SK-N-SH (cell line): ENCODE measurements at regions not wholly inside any gene's neighbourhood (a gene's known extent, or its start where the extent isn't known, plus 50 kb on each side); places are given as distances from the start of the nearest gene placed in this dataset.

Experiments used
- CTCF ChIA-PET: fragments of 300-600, 350-600 bp; formaldehyde crosslinking; extraction: SDS; loops from one replicate; lab custom pipeline; 2021; lab: Yijun Ruan, JAX
- POLR2A ChIA-PET: fragments of 350-600 bp; sonication (Branson Sonifier 250); formaldehyde crosslinking; extraction: SDS; loops from one replicate; lab custom pipeline; 2020; ENCODE audit warnings: antibody characterized with exemption, inconsistent platforms; lab: Yijun Ruan, JAX
- DNase-seq: peaks from one replicate; pipeline ENCODE4 v3.0.0; 2012
- H2AFZ ChIP-seq: fragments of 200-600 bp; sonication (generic); 2 replicates; pipeline ENCODE4 v1.8.1; 2016; ENCODE audit warnings: antibody characterized with exemption, mild to moderate bottlenecking, low read depth
- H3F3A ChIP-seq: fragments of 200-600 bp; sonication (generic); replicated peaks from 2 replicates; pipeline ENCODE3; 2016; ENCODE audit warnings: antibody characterized with exemption, mild to moderate bottlenecking; ENCODE audit not compliant: insufficient read depth
- H3K27ac ChIP-seq, 2 experiments: fragments of 200-500 bp in 1 of 2; fragments of 200-600 bp in 1 of 2; sonication (Bioruptor generic) in 1 of 2; sonication (generic), shearing (Covaris generic) in 1 of 2; 2 replicates each; pipeline versions ENCODE4 v1.5.1 to v1.6.1; 2014 to 2016; ENCODE audit warnings: low read depth in 2 of 2, inconsistent platforms in 1 of 2, low read length in 1 of 2, mild to moderate bottlenecking in 1 of 2, mixed read lengths in 1 of 2
- H3K27me3 ChIP-seq: fragments of 200-600 bp; sonication (generic), shearing (Covaris generic); 2 replicates; pipeline ENCODE4 v1.6.1; 2016; ENCODE audit warnings: mixed run types; ENCODE audit not compliant: insufficient read depth
- H3K36me3 ChIP-seq, 2 experiments: fragments of 200-500 bp in 1 of 2; fragments of 200-600 bp in 1 of 2; sonication (Bioruptor generic) in 1 of 2; sonication (generic) in 1 of 2; replicated peaks in 1 of 2; 2 replicates each; pipeline versions ENCODE3 to v1.5.1; 2014 to 2016; ENCODE audit warnings: low read length in 1 of 2, mild to moderate bottlenecking in 1 of 2; ENCODE audit not compliant: insufficient read depth in 2 of 2, control insufficient read depth in 1 of 2
- H3K4me1 ChIP-seq, 2 experiments: fragments of 200-500 bp in 1 of 2; fragments of 200-600 bp in 1 of 2; sonication (Bioruptor generic) in 1 of 2; sonication (generic), shearing (Covaris generic) in 1 of 2; 2 replicates each; pipeline versions ENCODE4 v1.5.1 to v1.6.1; 2014 to 2016; ENCODE audit warnings: low read depth in 1 of 2, low read length in 1 of 2, mixed run types in 1 of 2; ENCODE audit not compliant: insufficient read depth in 2 of 2, control insufficient read depth in 1 of 2
- H3K4me2 ChIP-seq: fragments of 200-600 bp; sonication (generic), shearing (Covaris generic); 2 replicates; pipeline ENCODE4 v1.6.1; 2017; ENCODE audit warnings: mixed run types
- H3K4me3 ChIP-seq, 2 experiments: fragments of 200-500 bp in 1 of 2; fragments of 200-600 bp in 1 of 2; sonication (Bioruptor generic) in 1 of 2; sonication (generic), shearing (Covaris generic) in 1 of 2; 2 replicates each; pipeline versions ENCODE4 v1.5.1 to v1.8.1; 2014 to 2016; ENCODE audit warnings: low read depth in 2 of 2, inconsistent platforms in 1 of 2, low read length in 1 of 2, mild to moderate bottlenecking in 1 of 2, mixed read lengths in 1 of 2, moderate library complexity in 1 of 2
- H3K79me2 ChIP-seq: fragments of 200-600 bp; sonication (generic); 2 replicates; pipeline ENCODE4 v1.8.1; 2017; ENCODE audit warnings: mild to moderate bottlenecking; ENCODE audit not compliant: insufficient read depth
- H3K9ac ChIP-seq: fragments of 200-600 bp; sonication (generic); 2 replicates; pipeline ENCODE4 v1.6.1; 2017; ENCODE audit warnings: mixed run types
- H3K9me2 ChIP-seq: fragments of 200-600 bp; sonication (generic); 2 replicates; pipeline ENCODE4 v1.6.1; 2017; ENCODE audit warnings: mixed run types
- H3K9me3 ChIP-seq: fragments of 200-600 bp; sonication (generic); 2 replicates; pipeline ENCODE4 v1.6.1; 2017; ENCODE audit warnings: mixed run types, mild to moderate bottlenecking, moderate library complexity
- H4K20me1 ChIP-seq: fragments of 200-600 bp; sonication (generic); 2 replicates; pipeline ENCODE4 v1.6.1; 2017; ENCODE audit warnings: mild to moderate bottlenecking, mixed run types; ENCODE audit not compliant: insufficient read depth
- ELF1 ChIP-seq: IDR thresholded peaks from 2 replicates; pipeline ENCODE4 v1.4.0; 2012
- EP300 ChIP-seq, 2 experiments: IDR thresholded peaks; 2 replicates each; pipeline versions ENCODE4 v1.4.0 to v1.6.1; 2012; ENCODE audit warnings: borderline replicate concordance in 1 of 2, low read depth in 1 of 2, low read length in 1 of 2
- IRF3 ChIP-seq: fragments of 150-350 bp; IDR thresholded peaks from 2 replicates; pipeline ENCODE4 v1.6.1; 2016; ENCODE audit warnings: mild to moderate bottlenecking, low read depth, low read length
- JUND ChIP-seq: IDR thresholded peaks from 2 replicates; pipeline ENCODE4 v1.4.0; 2012
- MXI1 ChIP-seq: IDR thresholded peaks from 2 replicates; pipeline ENCODE4 v1.6.1; 2012; ENCODE audit warnings: mild to moderate bottlenecking, low read depth, low read length, improper control_type of control experiment
- NRF1 ChIP-seq: IDR thresholded peaks from 2 replicates; pipeline ENCODE4 v1.6.1; 2012; ENCODE audit warnings: low read depth, mild to moderate bottlenecking, low read length
- POLR2AphosphoS5 ChIP-seq: IDR thresholded peaks from 2 replicates; pipeline ENCODE4 v1.6.1; 2012; ENCODE audit warnings: low read depth, low read length
- RFX5 ChIP-seq: IDR thresholded peaks from 2 replicates; pipeline ENCODE4 v1.6.1; 2012; ENCODE audit warnings: mild to moderate bottlenecking, improper control_type of control experiment, low read length
- SIN3A ChIP-seq: IDR thresholded peaks from 2 replicates; pipeline ENCODE4 v1.6.1; 2012; ENCODE audit warnings: low read depth, mild to moderate bottlenecking, low read length, moderate library complexity, borderline replicate concordance
- TEAD4 ChIP-seq: IDR thresholded peaks from 2 replicates; pipeline ENCODE4 v1.4.0; 2012; ENCODE audit warnings: mild to moderate bottlenecking, borderline replicate concordance; ENCODE audit not compliant: insufficient read depth
- USF2 ChIP-seq: fragments of 150-350 bp; IDR thresholded peaks from 2 replicates; pipeline ENCODE4 v1.6.1; 2017; ENCODE audit warnings: antibody characterized with exemption, low read length, low read depth, borderline replicate concordance
- YY1 ChIP-seq: IDR thresholded peaks from 2 replicates; pipeline ENCODE4 v1.4.0; 2012; ENCODE audit warnings: low read depth, mild to moderate bottlenecking
- ZBTB33 ChIP-seq: IDR thresholded peaks from 2 replicates; pipeline ENCODE4 v1.4.0; 2012; ENCODE audit warnings: low read depth, borderline replicate concordance
- WGBS: methylation state at CpG from one replicate; pipeline ENCODE4 v1.1.6; 2017; ENCODE audit warnings: low lambda C conversion rate; 5-methylcytosine and 5-hydroxymethylcytosine counted together

GRCh38 chr11:23865341-23865975 lies 631.4 kb upstream of the LUZP2 start:
- TF ChIP-seq SIN3A (no peak), NRF1 (no peak), EP300 (IDR thresholded peaks at IDR 0.05; ENCODE audit: borderline replicate concordance in 1 of 2, low read depth in 1 of 2, low read length in 1 of 2) (no peak), MXI1 (no peak), ZBTB33 (no peak), ELF1 (no peak), IRF3 (no peak)
- TF ChIP-seq, all 33 proteins: peak for 0
- no peak overlapping the region for H3K27ac ChIP-seq
- H3K4me3 ChIP-seq: no peak overlapping the region
- H3K79me2 ChIP-seq: no peaks in the 10 kb centered on the region
- no peaks in the 10 kb centered on the region for H4K20me1 ChIP-seq
- 54% methylated on average over 4 of the region's 4 CpGs for WGBS
- no peaks in the 10 kb centered on the region for H3K27me3 ChIP-seq
- no peak overlapping the region for H3K9ac ChIP-seq
- no peak overlapping the region for H3K4me2 ChIP-seq
- no peaks in the 10 kb centered on the region for H3K9me2 ChIP-seq
- ChIA-PET CTCF (no interaction called here), POLR2A (no interaction called here)
- H3F3A ChIP-seq: no peaks in the 10 kb centered on the region
- no peak for DNase-seq
- H2AFZ ChIP-seq: no peak overlapping the region
- H3K36me3 ChIP-seq: no peaks in the 10 kb centered on the region
- H3K9me3 ChIP-seq: no peaks in the 10 kb centered on the region
- no peaks in the 10 kb centered on the region for H3K4me1 ChIP-seq

- CTCF ChIA-PET: no interaction called here
- Histone ChIP-seq H3K27me3 (no peaks in the 10 kb centered on the region), H3K9me2 (no peaks in the 10 kb centered on the region), H3K4me1 (no peaks in the 10 kb centered on the region), H3K4me2 (no peak overlapping the region), H3F3A (no peaks in the 10 kb centered on the region), H2AFZ (no peak overlapping the region), H3K9me3 (no peaks in the 10 kb centered on the region), H3K9ac (no peak overlapping the region), H4K20me1 (no peaks in the 10 kb centered on the region)
- 50% methylated on average over 1 of the region's 1 CpG for WGBS
- POLR2A ChIA-PET: no interaction called here
- no peak for TF ChIP-seq YY1
- TF ChIP-seq, all 33 proteins: peak for 0
- H3K79me2 ChIP-seq: no peaks in the 10 kb centered on the region
- H3K4me3 ChIP-seq: no peak overlapping the region
- H3K36me3 ChIP-seq: no peaks in the 10 kb centered on the region
- H3K27ac ChIP-seq: no peak overlapping the region
- DNase-seq: no peak
Observed at GRCh38 chr11:23866641-23867040, 630.2 kb upstream of the LUZP2 start.

- no peaks in the 10 kb centered on the region for H3K9me2 ChIP-seq
- no peak for TF ChIP-seq RFX5
- TF ChIP-seq USF2: no peak
- no peak for TF ChIP-seq ZBTB33
- TF ChIP-seq TEAD4: no peak
- no peak for TF ChIP-seq POLR2AphosphoS5
- no peak for TF ChIP-seq JUND
- TF ChIP-seq ELF1: no peak
- TF ChIP-seq, all 33 proteins: peak for 0
- Histone ChIP-seq H4K20me1 (no peaks in the 10 kb centered on the region), H3K4me2 (no peak overlapping the region), H3K79me2 (no peaks in the 10 kb centered on the region), H3F3A (no peaks in the 10 kb centered on the region), H3K9ac (no peak overlapping the region), H2AFZ (no peak overlapping the region), H3K4me1 (no peaks in the 10 kb centered on the region), H3K27ac (no peak overlapping the region), H3K36me3 (no peaks in the 10 kb centered on the region), H3K27me3 (no peaks in the 10 kb centered on the region), H3K4me3 (no peak overlapping the region), H3K9me3 (no peaks in the 10 kb centered on the region)
- ChIA-PET CTCF (no interaction called here), POLR2A (no interaction called here)
- WGBS: 54% methylated on average over 2 of the region's 2 CpGs
- no peak for DNase-seq
Observed at GRCh38 chr11:23869671-23870070, 627.2 kb upstream of the LUZP2 start.
